HG03066 (cell line): ENCODE measurements at regions not wholly inside any gene's neighbourhood (a gene's known extent, or its start where the extent isn't known, plus 50 kb on each side); places are given as distances from the start of the nearest gene placed in this dataset.
"Not testable (repeated sequence)": the region's sequence is repeated elsewhere in the genome, so short reads cannot be mapped to it uniquely, and the experiment has no call there.

Source experiments
- ATAC-seq: cut with Tn5 transposase; IDR thresholded peaks from one replicate; pipeline ENCODE4 v1.9.1; 2021; ENCODE audit warnings: low read depth; ENCODE audit not compliant: unreplicated experiment

DNA sequence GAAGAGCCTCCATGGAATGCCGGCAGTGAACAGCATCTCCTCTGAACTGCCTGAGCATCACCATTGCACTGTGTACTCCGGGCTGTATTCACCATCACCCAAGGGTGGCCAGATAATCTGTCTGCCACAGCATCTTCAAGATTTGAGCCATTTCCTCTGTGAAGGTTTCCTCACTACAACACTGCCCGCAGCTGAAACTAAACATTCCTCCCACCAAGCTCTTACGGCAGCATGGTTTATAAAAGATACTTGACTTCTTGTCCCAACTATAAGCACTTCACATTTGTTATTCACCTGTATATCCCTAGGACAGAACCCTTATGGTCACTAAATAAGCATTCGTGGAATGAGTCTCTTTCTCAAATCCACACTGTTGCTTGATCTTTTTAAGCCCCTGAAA is 125.9 kb downstream of the SST start:
- ATAC-seq = no peak

DNA sequence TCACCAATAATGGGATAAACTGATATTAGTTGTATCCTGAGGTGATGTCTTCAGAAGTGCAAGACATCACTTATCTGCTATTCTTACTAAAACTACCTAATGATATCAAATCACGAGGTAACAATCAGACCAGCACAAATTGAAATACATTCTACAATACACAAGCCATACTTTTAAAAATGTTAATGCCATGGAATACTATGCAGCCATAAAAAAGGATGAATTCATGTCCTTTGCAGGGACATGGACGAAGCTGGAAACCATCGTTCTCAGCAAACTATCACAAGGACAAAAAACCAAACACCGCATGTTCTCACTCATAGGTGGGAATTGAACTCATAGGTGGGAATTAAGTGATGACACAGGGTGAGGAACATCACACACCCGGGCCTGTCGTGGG is 129.3 kb downstream of the SST start:
- ATAC-seq = no peak

DNA sequence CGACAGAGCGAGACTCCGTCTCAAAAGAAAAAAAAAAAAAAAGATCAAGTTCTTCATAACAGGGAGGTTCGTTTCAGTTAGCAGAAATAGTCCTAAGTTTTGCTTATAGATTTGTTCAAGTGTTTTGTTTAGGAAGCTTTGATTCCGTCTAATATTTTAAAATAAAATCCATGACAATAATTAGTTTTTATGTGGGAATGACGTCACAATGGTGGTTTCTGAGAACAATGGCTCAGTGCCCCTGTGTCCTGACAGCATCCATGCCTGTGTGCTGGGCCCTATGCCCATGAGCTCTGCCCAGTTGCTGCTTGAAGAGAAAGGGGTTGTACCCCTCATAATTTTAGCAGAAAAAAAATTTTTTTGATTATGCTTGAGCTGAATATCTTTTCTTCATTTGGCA is 134.0 kb downstream of the SST start:
- ATAC-seq = no peak

DNA sequence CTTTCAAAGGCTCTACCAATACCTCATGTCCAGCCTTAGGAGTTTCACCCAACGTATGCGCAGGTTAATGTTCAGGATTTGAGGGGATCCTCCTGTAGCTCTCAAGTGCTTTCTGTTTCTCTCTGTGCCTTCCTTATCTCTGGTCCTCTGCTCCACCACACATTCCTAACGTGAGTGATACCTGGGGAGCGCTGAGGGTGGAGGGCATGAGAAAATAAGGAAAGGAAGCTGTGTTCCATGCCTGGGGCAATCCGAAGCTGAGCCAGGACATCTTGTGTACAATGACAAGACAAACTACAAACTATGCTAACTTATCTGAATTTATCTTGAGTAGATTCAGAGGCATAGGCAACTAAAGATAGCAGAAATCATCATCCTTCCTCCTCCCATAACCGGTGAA is 136.4 kb downstream of the SST start:
- no peak for ATAC-seq

GRCh38 chr3:187531831-187532230 is 138.4 kb downstream of the SST start:
- no peak for ATAC-seq

DNA sequence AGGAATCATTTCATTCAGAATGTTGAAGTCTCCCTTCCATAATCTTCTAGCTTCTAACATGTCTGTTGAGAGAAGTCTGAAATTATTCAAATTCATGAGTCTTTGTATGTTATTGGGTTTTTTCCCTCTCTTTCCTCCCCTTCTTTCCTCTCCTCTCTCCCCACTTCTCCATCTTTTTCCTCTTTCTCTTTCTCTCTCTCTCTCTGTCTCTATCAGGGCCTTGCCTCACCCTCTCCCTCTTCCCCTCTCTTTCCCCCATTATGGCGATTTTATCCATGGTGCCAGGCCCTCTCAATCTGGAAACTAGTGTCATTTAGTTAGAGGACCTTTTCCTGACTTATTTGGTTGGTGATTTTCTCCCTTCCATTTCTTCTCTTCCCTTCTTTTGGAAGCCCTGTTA is 147.3 kb downstream of the SST start:
- no peak for ATAC-seq

DNA sequence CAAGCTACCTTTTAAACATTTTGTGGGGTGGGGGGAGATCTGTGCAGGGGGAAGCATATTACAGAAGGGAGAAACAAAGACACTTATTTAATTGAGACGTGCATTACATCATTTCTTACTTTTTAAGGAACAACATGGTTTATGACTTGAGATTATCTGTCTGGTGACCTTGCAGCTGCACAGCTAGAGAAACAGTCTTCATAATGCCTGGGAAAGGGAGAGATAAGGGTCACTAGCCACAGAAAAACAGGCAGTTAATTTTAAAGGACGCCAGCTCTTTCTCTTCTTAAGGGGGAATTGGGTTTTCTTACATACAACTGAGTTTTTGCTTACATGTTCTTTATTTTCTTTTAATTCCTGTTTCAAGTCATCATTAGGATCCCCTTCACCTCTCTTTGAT is 147.9 kb downstream of the SST start:
- no peak for ATAC-seq

GRCh38 chr3:187521546-187521945 is 148.6 kb downstream of the SST start:
- no peak for ATAC-seq

- no peak for ATAC-seq
Observed at GRCh38 chr3:187520027-187520945, 149.9 kb downstream of the SST start.

DNA sequence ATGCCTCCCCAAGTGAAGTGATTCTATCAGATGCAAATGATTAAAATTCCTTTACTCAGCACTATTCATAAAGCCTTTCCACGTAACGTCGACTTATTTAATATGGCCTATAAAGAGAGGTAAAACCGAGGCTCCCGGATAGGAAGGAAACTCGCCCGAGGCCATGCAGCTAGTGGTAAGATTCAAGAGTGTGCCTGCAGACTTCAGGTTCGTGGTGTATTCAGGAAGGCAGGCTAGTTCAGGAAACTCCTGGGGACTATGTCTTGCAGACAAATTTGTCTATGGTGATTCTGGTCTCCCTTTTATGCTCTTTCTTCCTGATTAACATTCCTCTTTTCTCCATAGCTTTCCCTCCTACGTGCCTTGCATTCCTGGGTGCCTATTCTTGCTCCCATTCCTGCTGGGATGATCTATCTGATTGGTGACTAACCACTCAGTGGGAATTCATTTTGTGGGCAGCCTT is 150.7 kb downstream of the SST start:
- ATAC-seq = no peak

DNA sequence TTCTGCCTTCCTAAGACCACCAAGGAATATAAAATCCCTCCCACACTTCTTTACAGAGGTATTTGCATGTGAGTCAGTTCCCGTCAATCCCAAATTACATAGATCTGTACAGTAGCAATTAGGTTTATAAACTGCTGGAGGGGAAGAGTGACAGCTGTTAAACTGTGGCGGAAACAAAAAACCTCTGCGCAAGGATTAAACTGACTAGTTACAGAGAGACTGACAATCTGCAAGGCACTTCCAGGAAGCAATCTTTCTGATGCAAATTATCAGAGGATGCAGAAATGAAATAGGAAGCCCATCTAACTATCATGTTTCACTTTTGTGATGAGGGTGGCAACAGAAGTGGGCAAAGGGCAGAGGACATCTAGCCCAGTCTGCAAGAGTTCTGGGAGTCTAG is 150.4 kb downstream of the RTP4 start:
- no peak for ATAC-seq

DNA sequence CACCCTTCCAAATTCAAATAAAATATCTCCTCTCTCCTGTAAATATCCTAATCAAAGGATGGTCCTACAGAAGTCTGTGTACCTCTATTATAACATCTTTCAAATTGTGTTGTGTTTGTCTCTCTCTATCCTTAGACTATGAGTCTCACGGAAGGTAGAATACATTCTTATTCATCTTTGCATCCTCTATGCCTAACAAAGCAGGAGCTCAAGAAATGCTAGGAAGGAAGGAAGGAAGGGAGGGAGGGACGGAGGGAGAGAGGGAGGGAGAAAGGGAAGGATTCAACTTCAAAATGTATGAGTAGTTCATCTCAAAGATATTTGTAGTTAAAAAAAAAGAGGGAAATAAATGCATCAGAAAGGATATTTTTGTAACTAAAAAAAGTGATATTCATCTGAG is 150.0 kb downstream of the RTP4 start:
- ATAC-seq = no peak

GRCh38 chr3:187516446-187517185 is 148.4 kb downstream of the RTP4 start:
- no peak for ATAC-seq

DNA sequence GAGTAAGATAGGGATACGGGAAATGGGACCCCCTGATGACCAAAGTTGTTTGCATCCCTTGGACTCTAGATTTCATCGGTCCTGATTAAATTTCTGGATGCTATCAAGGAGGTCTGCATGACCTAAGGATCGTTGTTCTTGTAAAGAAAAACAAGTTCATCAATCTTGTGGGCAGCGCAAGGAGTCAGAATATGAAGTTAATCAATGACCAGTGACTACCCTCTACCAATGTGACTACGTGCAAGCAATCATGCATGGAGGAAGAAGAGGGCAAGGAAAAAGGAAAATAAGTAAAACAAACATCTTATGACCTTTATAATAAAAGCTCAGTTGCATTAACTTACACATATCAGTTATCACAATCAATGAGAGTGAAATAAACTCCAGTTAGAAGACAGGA is 139.7 kb downstream of the RTP4 start:
- no peak for ATAC-seq

DNA sequence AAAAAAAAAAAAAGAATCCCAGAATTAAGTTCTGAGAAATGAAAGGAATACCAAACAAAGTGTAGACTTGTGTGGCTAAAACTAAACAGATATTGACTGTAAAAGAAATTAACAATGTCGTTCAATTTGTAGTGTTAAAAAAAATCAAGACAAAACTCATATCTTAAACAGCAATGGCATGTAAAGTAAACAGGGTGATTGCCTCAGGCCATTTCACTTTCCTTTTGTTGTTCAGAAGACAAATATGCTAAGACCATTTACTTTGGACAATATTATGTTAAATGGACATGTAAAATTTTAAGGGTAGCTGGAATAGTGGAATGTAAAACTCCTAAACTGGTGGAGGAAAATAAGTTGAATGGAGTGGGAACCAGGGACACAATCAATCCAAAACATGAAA is 139.1 kb downstream of the RTP4 start:
- ATAC-seq = no peak

GRCh38 chr3:187504435-187504834 is 136.2 kb downstream of the RTP4 start:
- ATAC-seq = no peak

- no peak for ATAC-seq
Observed at GRCh38 chr3:187498211-187498724, 130.1 kb downstream of the RTP4 start.

DNA sequence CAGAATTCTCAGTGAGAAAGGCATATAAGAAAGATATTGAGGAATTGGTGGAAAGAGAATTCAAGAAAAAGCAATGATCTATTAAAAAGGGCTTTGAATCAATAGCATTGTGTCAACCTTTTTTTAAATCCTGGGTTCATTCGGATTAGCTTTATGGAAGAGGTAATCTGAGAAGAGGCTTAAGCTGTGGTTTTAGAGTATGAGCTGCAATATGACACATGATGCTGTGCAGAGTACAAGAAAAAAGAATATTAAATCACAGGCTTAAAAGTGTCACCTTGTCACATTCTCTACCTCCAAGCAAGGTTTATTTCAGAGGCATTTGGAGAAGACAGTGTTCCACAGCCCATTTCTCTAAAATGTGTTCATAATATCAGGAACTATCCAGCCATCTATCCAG is 128.9 kb downstream of the RTP4 start:
- ATAC-seq = no peak

DNA sequence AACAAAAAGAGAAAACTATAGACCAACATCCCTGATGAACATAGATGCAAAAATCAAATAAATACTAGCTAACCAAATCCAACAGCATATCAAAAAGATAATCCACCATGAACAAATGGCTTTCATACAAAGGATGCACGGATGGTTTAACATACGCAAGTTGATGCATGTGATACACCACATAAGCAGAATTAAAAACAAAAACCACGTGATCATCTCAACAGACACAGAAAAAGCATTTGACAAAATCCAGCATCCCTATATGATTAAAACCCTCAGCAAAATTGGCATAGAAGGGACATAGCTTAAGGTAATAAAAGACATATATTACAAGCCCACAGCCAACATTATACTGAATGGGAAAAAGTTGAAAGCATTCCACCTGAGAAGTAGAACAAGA is 125.9 kb downstream of the RTP4 start:
- not testable (repeated sequence) for ATAC-seq

GRCh38 chr3:187491371-187491770 is 123.2 kb downstream of the RTP4 start:
- no peak for ATAC-seq

DNA sequence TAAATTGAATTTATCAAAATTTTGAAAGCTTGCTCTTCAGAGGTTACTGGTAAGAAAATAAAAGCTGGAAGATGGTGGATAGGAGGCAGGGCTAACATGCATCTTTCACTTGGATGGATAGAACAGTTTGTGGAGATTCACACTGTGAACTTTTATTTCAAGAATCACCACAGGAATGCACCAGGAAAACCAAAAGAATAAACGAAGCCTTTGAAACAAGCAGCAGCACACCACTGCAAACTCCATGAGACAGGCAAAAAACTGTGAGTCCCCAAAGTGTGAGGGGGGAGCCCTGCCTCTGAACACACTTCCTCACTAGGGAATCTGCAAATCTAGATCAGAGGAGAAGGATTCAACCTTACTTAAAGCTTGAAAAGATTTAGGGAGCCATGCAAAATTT is 122.2 kb downstream of the RTP4 start:
- no peak for ATAC-seq
